ENCODE measurements at regions not wholly inside any gene's neighbourhood (a gene's known extent, or its start where the extent isn't known, plus 50 kb on each side); places are given as distances from the start of the nearest gene placed in this dataset.

- no peak for DNase-seq
Observed at GRCh38 chr15:98394546-98394945, 253.8 kb upstream of the IGF1R start.

GRCh38 chr15:98395974-98396610, 252.2 kb upstream of the IGF1R start:
- no peak for DNase-seq

DNA sequence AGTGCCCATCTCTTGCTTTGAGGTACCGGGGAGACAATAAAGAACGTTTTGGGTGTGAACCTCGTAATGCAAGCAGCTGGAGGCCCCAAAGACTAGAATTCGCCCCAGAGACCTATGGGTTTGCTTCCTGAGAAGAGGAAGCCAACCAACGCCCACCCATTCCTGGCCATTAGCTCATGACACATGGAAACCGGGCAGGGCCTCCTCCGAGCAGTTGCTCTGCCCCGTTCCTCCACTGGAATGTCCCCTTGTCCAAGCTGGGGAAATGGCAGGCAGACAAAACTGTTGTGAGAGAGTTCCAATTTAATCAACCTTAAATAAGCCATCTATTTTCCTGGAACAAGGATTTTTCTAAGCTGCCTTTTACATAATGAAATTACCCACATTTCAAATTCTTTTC, 250.9 kb upstream of the IGF1R start:
- no peak for DNase-seq

DNA sequence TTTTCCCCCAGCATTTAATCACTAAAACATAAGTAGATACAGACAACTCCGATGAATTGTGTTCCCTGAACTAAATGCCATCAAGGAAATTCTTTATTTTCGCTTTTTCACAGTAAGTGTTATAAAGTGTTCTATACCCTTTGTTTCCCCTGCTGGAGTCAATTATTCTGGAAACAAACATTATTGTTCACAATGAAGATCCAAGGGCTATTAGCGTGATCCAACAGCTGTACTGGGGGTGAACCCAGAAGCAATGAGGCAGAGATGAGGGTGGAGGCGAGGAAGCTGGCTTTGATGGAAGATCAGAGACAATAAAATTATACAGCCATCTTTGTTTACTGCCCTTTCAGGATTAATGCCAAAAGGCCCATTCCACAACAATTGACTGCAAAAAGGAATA, 250.3 kb upstream of the IGF1R start:
- peak; percentile 53 for DNase-seq

GRCh38 chr15:98398886-98399285, 249.5 kb upstream of the IGF1R start:
- no peak for DNase-seq

- no peak for DNase-seq
Observed at GRCh38 chr15:98400120-98400519, 248.2 kb upstream of the IGF1R start.

- no peak for DNase-seq
Observed at GRCh38 chr15:98401029-98401428, 247.3 kb upstream of the IGF1R start.

- no peak for DNase-seq
Observed at GRCh38 chr15:98402486-98402885, 245.9 kb upstream of the IGF1R start.

- DNase-seq: no peak
Observed at GRCh38 chr15:98403169-98403568, 245.2 kb upstream of the IGF1R start.

GRCh38 chr15:98403569-98403968, 244.8 kb upstream of the IGF1R start:
- DNase-seq: no peak

- DNase-seq: no peak
Observed at GRCh38 chr15:98405013-98405412, 243.3 kb upstream of the IGF1R start.

- no peak for DNase-seq
Observed at GRCh38 chr15:98408231-98408630, 240.1 kb upstream of the IGF1R start.

DNA sequence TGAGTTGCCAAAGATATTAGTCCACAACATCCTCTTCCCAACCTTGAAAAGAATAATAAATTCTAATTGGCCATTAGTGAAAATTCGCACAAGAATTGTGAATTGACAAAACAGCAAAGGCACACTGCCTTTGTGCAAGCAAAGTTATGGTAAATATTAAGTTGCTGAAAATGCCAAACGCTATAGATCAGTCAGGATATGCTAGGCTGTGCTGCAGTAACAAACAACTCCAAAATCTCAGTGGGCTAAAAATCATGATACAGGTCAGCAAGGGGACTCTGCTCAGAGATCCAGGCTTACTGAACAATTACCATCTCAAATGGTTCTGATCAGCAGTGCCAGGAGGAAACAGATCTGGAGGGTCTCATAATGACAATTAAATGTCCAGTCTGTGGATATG, 238.0 kb upstream of the IGF1R start:
- DNase-seq: no peak

GRCh38 chr15:98412852-98413251, 235.5 kb upstream of the IGF1R start:
- DNase-seq: no peak

- DNase-seq: no peak
Observed at GRCh38 chr15:98413933-98414546, 234.3 kb upstream of the IGF1R start.

GRCh38 chr15:98416222-98416855, 232.0 kb upstream of the IGF1R start:
- DNase-seq: no peak

DNA sequence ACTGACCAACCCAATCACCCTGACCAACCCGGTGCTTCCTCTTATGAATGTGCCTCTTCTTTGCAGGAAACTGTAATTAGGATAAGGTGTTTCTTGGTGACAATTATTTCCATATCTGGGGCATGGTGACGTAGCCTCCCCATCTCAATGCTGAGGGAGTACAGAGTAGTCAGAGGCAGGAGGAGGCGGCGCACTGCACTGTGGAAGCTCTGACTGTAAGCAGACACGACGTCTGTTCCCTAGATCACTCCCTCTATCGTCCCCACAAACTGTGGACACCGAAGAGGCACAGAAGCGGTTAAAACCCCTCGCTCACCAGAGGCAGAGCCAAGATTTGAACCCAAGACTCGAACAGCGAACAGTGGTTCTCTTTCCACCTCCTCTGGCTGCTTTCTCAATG, 231.0 kb upstream of the IGF1R start:
- DNase-seq: no peak

DNA sequence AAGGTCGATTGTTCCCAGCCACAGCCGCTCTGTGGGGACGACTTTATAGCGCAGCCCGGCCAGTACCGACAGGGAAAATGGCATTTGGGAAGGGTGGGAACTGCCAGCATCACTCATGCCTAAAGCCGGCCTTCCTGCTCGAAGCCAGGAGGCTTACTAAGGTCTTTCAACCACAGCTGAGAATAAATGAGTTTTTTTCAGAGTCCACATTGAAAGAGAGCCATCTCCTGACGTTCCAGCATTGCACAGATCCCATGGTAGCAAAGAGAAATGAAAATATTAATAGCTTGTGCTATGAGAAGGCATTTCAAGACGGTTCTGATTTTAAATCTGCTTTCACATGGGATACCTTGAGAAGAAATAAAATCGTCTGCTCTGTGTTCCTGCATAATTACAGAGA, 230.2 kb upstream of the IGF1R start:
- DNase-seq: no peak

- no peak for DNase-seq
Observed at GRCh38 chr15:98419173-98419780, 229.1 kb upstream of the IGF1R start.

- DNase-seq: no peak
Observed at GRCh38 chr15:98420837-98421236, 227.5 kb upstream of the IGF1R start.

GRCh38 chr15:98421419-98422129, 226.8 kb upstream of the IGF1R start:
- peak; percentile 50 for DNase-seq

DNA sequence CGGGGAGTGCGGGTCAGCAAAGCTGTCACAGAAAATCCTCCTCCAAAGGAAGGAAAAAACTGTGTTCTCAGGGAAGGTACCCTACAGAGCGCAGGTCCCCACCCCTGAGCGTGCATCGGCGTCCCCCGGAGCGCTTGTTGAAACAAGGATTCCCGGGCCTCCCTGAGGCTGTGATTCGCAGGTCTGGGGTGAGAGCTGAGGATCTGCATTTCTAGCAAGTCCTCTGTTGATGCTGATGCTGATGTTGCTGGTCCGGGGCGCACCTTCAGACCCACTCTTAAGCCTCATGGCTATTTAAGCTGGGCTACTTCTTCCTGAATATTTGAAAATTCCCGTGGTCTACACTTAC, 226.2 kb upstream of the IGF1R start:
- no peak for DNase-seq

- DNase-seq: no peak
Observed at GRCh38 chr15:98425173-98425572, 223.2 kb upstream of the IGF1R start.

GRCh38 chr15:98427321-98427720, 221.0 kb upstream of the IGF1R start:
- no peak for DNase-seq

Measured in NCI-H748 treated with DMSO at 0.1 percent for 48 hours (cell line).